ENCODE measurements at regions not wholly inside any gene's neighbourhood (a gene's known extent, or its start where the extent isn't known, plus 50 kb on each side); places are given as distances from the start of the nearest gene placed in this dataset.

DNA sequence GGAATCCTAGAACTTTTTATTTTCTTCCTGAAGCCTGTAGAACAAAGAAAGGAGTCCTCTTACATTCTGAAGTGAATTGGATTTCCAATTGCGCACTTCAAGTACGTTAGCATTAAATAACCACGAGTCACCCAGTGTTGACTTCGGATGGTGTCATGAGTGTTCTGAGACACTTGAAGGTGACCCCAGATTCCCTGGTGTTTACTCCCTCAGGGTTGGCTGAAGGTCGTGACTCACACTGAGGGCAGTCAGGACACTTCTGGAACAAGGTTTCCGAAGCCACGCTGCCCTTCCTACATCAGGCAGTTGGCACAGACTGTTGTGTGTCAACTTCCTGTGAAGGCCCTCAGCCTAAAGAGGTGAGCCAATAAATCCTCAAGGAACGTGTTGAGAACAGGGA, 186.6 kb upstream of the CELF2 start:
- TF ChIP-seq, protein P1, sequence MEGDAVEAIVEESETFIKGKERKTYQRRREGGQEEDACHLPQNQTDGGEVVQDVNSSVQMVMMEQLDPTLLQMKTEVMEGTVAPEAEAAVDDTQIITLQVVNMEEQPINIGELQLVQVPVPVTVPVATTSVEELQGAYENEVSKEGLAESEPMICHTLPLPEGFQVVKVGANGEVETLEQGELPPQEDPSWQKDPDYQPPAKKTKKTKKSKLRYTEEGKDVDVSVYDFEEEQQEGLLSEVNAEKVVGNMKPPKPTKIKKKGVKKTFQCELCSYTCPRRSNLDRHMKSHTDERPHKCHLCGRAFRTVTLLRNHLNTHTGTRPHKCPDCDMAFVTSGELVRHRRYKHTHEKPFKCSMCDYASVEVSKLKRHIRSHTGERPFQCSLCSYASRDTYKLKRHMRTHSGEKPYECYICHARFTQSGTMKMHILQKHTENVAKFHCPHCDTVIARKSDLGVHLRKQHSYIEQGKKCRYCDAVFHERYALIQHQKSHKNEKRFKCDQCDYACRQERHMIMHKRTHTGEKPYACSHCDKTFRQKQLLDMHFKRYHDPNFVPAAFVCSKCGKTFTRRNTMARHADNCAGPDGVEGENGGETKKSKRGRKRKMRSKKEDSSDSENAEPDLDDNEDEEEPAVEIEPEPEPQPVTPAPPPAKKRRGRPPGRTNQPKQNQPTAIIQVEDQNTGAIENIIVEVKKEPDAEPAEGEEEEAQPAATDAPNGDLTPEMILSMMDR (optimal IDR thresholded peaks at IDR 0.05 in 1 of 3, IDR thresholded peaks at IDR 0.05 in 1 of 3, conservative IDR thresholded peaks at IDR 0.05 in 1 of 3; ENCODE audit: extremely low read depth in 1 of 3, insufficient read depth in 2 of 3, low read length in 3 of 3) = no peak
- TF ChIP-seq EZH2 (IDR thresholded peaks at IDR 0.05; ENCODE audit: low read length) = no peak
